Left renal cortex interstitium (tissue), 4 donors: ENCODE measurements at regions not wholly inside any gene's neighbourhood (a gene's known extent, or its start where the extent isn't known, plus 50 kb on each side); places are given as distances from the start of the nearest gene placed in this dataset.
"Not testable (repeated sequence)": the region's sequence is repeated elsewhere in the genome, so short reads cannot be mapped to it uniquely, and the experiment has no call there.

Source experiments
- DNase-seq, 4 donors: peaks; one replicate each; pipeline ENCODE4 v3.0.0-alpha.2; 2013; ENCODE audit warnings: low read depth in 4 of 4, low spot score in 2 of 4, missing footprints in 1 of 4

- DNase-seq, result no peak
These were observed 51.5 kb upstream of the MRI1 start for GRCh38 chr19:13712767-13713201.

- no peak for DNase-seq
These were observed 56.4 kb upstream of the MRI1 start for GRCh38 chr19:13707915-13708314.

DNA sequence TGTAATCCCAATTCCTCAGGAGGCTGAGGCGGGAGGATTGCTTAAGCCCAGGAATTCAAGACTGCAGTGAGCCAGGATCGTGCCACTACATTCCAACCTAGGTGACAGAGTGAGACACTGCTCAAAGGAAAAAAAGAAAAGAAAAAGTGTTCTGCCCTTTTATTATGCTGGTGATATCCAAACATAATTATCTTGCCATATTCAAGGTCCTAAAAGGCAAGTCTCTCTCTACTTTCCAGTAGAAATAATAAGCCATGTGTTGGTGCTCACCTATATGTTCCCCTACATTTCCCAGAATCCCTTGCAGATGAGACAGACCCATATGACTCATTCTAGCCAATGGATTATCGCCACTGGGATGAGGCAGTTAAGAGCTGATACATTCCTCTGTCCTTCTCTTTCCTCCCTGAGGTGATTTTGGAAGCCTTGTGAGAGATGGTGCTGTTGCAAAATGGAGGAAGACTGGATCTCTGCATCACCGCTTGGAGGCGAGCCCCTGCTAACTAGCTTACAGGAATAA lies 58.3 kb upstream of the MRI1 start:
- no peak for DNase-seq

DNA sequence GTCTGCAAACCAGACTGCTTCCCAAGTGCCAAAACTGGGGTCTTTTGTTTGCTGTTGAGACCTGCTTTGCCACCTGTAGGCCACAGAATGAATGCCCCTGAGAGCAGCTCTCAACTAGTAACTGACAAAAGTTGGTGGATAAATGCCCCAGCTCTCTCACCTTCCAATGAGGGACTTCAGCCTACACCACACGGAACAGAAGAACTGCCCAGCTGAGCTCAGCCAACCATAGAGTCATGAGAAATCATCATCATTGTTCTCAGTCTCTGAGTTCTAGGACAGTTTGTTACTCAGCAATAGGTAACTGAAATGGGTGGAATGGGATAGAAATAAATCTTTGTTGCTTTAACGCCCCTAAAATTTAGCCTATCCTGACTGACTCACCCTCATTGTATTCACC lies 59.1 kb upstream of the MRI1 start:
- no peak for DNase-seq

DNA sequence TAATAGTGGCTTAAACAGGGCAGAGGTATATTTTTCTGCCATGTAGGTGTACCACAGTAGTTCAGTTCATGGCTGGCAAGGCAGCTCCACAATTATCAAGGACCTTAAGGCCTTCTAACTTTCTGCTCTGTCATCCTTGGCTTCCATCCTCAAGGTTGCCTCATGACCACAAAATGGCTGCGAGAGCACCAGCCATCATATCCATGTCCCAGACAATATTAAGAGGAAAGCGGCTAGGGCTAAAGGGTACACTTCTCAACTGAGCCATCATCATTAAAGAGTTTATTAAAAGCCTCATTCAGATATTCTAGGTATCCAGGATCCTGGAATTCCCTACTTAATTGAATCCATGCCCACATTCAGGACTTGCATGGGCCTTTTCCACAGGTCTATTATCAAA lies 62.7 kb upstream of the MRI1 start:
- no peak for DNase-seq

- DNase-seq, result no peak
These were observed 63.7 kb upstream of the MRI1 start for GRCh38 chr19:13700621-13701020.

DNA sequence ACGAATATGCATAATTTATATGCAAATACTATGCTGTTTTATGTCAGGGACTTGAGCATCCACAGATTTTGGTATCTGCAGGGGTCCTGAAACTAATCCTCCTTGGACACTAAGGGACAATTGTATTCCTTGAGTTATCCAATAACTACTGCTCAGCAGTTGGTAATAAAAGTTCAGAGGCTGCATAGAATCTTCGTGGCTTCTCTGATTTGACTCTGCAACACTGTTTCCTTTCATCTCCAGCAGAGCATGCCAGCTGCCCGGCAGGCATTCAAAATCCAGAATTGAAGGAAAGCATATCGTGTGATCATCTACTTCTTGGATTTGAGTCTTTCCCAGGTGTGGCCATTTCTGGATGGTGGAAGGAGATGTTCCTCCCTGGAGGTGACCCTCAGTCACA lies 64.5 kb upstream of the MRI1 start:
- DNase-seq, result no peak

- DNase-seq, result no peak
These were observed 67.5 kb upstream of the MRI1 start for GRCh38 chr19:13696839-13697238.

- no peak for DNase-seq
These were observed 70.4 kb upstream of the MRI1 start for GRCh38 chr19:13693889-13694288.

- no peak for DNase-seq
These were observed 72.5 kb upstream of the MRI1 start for GRCh38 chr19:13691569-13692435.

- DNase-seq, result no peak
These were observed 75.2 kb upstream of the MRI1 start for GRCh38 chr19:13689085-13689484.

- DNase-seq, result no peak
These were observed 80.3 kb upstream of the MRI1 start for GRCh38 chr19:13684021-13684420.

DNA sequence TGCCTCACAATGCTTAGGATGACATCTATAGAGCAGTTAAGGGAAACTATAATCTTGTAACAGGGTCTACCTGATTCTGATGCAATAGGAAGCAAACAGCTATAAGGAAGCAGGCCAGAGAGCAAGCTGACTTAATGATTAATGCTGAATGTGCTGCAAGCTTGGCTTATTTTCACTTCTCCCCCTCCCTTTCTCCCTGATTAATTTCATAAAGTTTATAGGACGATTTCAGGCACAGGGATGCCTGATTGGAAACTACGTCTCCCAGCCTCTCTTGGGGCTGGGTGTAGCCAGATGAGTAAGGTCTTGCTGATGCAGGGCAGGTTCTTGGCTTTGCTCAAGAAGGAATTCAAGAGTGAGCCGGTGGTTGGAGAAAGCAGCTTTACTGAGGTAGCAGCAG lies 82.8 kb upstream of the MRI1 start:
- DNase-seq, result no peak

GRCh38 chr19:13680708-13681360 lies 83.5 kb upstream of the MRI1 start:
- not testable (repeated sequence) for DNase-seq

- DNase-seq, result not testable (repeated sequence)
These were observed 87.4 kb upstream of the MRI1 start for GRCh38 chr19:13676967-13677366.

- not testable (repeated sequence) for DNase-seq
These were observed 91.7 kb upstream of the MRI1 start for GRCh38 chr19:13672480-13673175.

DNA sequence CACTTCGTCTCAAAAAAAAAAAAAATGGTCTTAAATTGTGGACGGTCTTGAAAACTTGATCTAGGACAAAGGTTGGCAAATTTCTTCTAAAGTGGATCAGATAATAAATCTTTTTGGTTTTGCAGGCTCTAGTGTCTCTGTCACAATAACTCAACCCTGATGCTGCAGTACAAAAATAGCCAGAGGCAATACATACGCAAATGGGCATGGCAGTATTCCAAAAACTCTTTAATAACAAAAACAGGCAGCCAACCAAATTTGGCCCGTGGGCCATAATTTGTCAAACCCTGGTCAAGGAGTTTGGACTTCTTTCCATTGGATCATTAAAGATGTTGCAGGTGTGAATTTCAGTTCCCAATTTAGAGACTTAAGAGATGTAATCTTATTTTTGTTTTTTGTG lies 93.5 kb upstream of the MRI1 start:
- DNase-seq, result no peak

DNA sequence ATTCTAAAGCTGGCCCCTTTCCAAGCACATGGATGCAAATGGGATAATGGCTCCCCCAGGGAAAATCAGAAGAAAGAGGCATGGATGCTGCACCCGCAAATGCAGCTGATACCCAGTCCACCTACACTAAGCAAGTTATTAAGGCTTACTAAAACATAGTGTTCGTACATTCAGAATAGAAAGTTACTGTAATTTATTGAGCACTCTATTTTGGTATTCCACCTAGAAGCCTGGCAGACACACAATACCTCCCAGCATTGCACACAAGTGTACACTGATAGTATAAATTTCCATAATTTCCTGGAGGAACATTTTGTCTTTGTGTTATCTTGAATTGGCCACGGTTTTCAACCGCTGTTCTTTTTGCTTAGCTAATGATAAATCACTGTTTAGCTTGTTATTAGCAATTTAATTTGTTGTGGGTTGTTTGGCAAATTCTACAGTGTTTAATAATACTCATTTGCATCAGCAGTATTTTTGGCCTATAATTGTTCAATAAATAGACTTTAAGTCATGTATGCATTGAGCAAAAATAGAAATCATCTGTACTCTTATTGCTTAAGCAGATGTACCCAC lies 94.5 kb upstream of the MRI1 start:
- DNase-seq, result no peak

DNA sequence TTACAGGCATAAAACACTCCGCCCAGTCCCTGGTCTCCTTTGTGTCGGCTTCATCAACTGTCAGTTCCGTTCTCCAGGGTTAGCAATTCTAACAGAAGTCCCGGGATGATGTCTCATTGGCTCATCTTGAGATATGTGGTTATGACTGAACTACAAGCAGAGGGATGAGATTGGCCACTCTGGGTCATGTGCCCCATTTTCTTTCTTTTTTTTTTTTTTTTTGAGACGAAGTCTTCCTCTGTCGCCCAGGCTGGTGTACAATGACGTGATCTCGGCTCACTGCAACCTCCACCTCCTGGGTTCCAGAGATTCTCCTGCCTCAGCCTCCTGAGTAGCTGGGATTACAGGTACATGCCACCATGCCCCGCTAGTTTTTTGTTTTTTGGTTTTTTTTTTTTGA lies 95.4 kb upstream of the MRI1 start:
- DNase-seq, result no peak

DNA sequence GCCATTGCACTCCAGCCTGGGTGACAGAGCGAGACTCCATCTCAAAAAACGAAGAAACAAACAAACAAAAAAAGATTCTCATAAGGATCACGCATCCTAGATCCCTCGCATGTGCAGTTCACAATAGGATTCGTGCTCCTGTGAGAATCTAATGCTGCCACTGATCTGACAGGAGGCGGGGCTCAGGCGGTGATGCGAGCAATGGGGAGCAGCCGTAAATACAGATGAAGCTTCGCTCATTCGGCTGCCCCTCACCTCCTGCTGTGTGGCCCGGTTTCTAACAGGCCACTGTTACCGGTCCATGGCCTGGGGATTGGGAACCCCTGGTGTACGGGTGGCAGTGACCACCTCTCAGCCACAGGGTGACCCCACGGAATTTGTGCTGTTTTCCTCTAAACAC lies 98.2 kb upstream of the MRI1 start:
- DNase-seq, result no peak
